HCT116 (cell line): ENCODE measurements at regions not wholly inside any gene's neighbourhood (a gene's known extent, or its start where the extent isn't known, plus 50 kb on each side); places are given as distances from the start of the nearest gene placed in this dataset.

Experiments
- ATAC-seq: fragments of 200-7000 bp; cut with Tn5 transposase; 2 replicates; pipeline ENCODE4 v1.9.1; 2020; ENCODE audit warnings: mild to moderate bottlenecking, moderate library complexity
- BruUV-seq: library from RNA; stranded (reverse); fragments of 400-500 nt; replicated peaks from 2 replicates; lab custom pipeline; 2021; lab: Mats Ljungman, UMichigan
- CTCF ChIA-PET: fragments of 300-600 bp; sonication (Branson Sonifier 250); formaldehyde crosslinking; loops from one replicate; lab custom pipeline; 2021; ENCODE audit warnings: antibody characterized with exemption; lab: Charles Lee
- POLR2A ChIA-PET: fragments of 300-600, 350-600 bp; sonication (Branson Sonifier 250); formaldehyde crosslinking; loops from one replicate; lab custom pipeline; 2021; ENCODE audit warnings: antibody characterized with exemption; lab: Charles Lee
- RAD21 ChIA-PET, 2 experiments: fragments of 300-600 bp; sonication (Branson Sonifier 250); formaldehyde crosslinking; loops; one replicate each; lab custom pipeline; 2023; ENCODE audit warnings: low total read pairs in 2 of 2; ENCODE audit not compliant: uncharacterized antibody in 2 of 2, unreplicated experiment in 2 of 2, low non-redundant PET in 1 of 2; lab: Charles Lee
- DNase-seq: peaks from one replicate; pipeline ENCODE4 v3.0.0-alpha.2; 2010; ENCODE audit warnings: low read depth, low spot score
- H2AFZ ChIP-seq: fragments of 200-600 bp; shearing (Covaris generic), sonication (generic); 2 replicates; pipeline ENCODE4 v1.6.1; 2017; ENCODE audit warnings: low read depth, mixed run types, mixed read lengths, antibody characterized with exemption, low read length; ENCODE audit not compliant: poor library complexity, severe bottlenecking
- H3K27ac ChIP-seq: 2 replicates; pipeline ENCODE4 v1.5.1; 2012; ENCODE audit warnings: low read depth, low read length
- H3K27me3 ChIP-seq: fragments of 200-600 bp; sonication (generic); 2 replicates; pipeline ENCODE4 v1.6.1; 2016; ENCODE audit warnings: mixed run types, low read length, mixed read lengths; ENCODE audit not compliant: insufficient read depth
- H3K36me3 ChIP-seq, 2 experiments: fragments of 200-500 bp in 1 of 2; fragments of 200-600 bp in 1 of 2; sonication (Bioruptor generic) in 1 of 2; sonication (generic) in 1 of 2; 2 replicates each; pipeline versions ENCODE4 v1.5.1 to v1.6.1; 2014 to 2016; ENCODE audit warnings: low read length in 2 of 2, inconsistent platforms in 1 of 2, mixed read lengths in 1 of 2, mixed run types in 1 of 2; ENCODE audit not compliant: insufficient read depth in 2 of 2, control insufficient read depth in 1 of 2
- H3K4me1 ChIP-seq, 2 experiments: fragments of 200-600 bp in 1 of 2; sonication (generic) in 1 of 2; 2 replicates each; pipeline versions ENCODE4 v1.5.1 to v1.6.1; 2012 to 2017; ENCODE audit warnings: low read length in 2 of 2, inconsistent platforms in 1 of 2, mild to moderate bottlenecking in 1 of 2, mixed read lengths in 1 of 2, mixed run types in 1 of 2, moderate library complexity in 1 of 2; ENCODE audit not compliant: insufficient read depth in 2 of 2, control insufficient read depth in 1 of 2
- H3K4me2 ChIP-seq: fragments of 200-600 bp; sonication (generic); 2 replicates; pipeline ENCODE4 v1.6.1; 2017; ENCODE audit warnings: mixed run types, low read length, mixed read lengths
- H3K4me3 ChIP-seq, 2 experiments: fragments of 200-600 bp in 1 of 2; sonication (generic) in 1 of 2; replicated peaks in 1 of 2; 2 replicates each; pipeline ENCODE4 v1.5.1; 2011 to 2016; ENCODE audit warnings: low read length in 2 of 2, control low read depth in 1 of 2, low read depth in 1 of 2, mild to moderate bottlenecking in 1 of 2, mixed read lengths in 1 of 2, mixed run types in 1 of 2
- H3K79me2 ChIP-seq: fragments of 200-600 bp; sonication (generic); 2 replicates; pipeline ENCODE4 v1.6.1; 2017; ENCODE audit warnings: mild to moderate bottlenecking, mixed run types, low read length, moderate library complexity, mixed read lengths; ENCODE audit not compliant: insufficient read depth
- H3K9ac ChIP-seq: fragments of 200-600 bp; sonication (generic); 2 replicates; pipeline ENCODE4 v1.6.1; 2016; ENCODE audit warnings: low read length, mixed read lengths
- H3K9me2 ChIP-seq: fragments of 200-600 bp; sonication (generic), shearing (Covaris generic); 2 replicates; pipeline ENCODE4 v1.6.1; 2017; ENCODE audit warnings: mixed run types, mild to moderate bottlenecking, moderate library complexity; ENCODE audit not compliant: insufficient read depth
- H3K9me3 ChIP-seq, 2 experiments: fragments of 200-500 bp in 1 of 2; fragments of 200-600 bp in 1 of 2; sonication (Bioruptor generic) in 1 of 2; sonication (generic) in 1 of 2; 2 replicates each; pipeline ENCODE4 v1.6.1; 2014 to 2017; ENCODE audit warnings: low read length in 2 of 2, mixed read lengths in 2 of 2, inconsistent platforms in 1 of 2, low read depth in 1 of 2, mild to moderate bottlenecking in 1 of 2, mixed run types in 1 of 2, moderate library complexity in 1 of 2; ENCODE audit not compliant: control insufficient read depth in 1 of 2, insufficient read depth in 1 of 2
- H4K20me1 ChIP-seq: fragments of 200-600 bp; sonication (generic), shearing (Covaris generic); 2 replicates; pipeline ENCODE4 v1.6.1; 2017; ENCODE audit warnings: mixed run types, mild to moderate bottlenecking, moderate library complexity; ENCODE audit not compliant: insufficient read depth
- ATF3 ChIP-seq: IDR thresholded peaks from 2 replicates; pipeline ENCODE4 v1.6.1; 2012
- CBX3 ChIP-seq: IDR thresholded peaks from 2 replicates; pipeline ENCODE4 v1.6.1; 2012; ENCODE audit warnings: low read depth
- CEBPB ChIP-seq: IDR thresholded peaks from 2 replicates; pipeline ENCODE4 v1.6.1; 2012; ENCODE audit warnings: low read depth
- ELF1 ChIP-seq: IDR thresholded peaks from 2 replicates; pipeline ENCODE4 v1.6.1; 2012; ENCODE audit warnings: low read depth, borderline replicate concordance
- EZH2 ChIP-seq: fragments of 200-600 bp; sonication (generic); IDR thresholded peaks from 2 replicates; pipeline ENCODE4 v1.6.1; 2017; ENCODE audit warnings: antibody characterized with exemption, mixed run types
- EZH2phosphoT487 ChIP-seq: fragments of 200-600 bp; IDR thresholded peaks from 2 replicates; pipeline ENCODE4 v1.6.1; 2018; ENCODE audit warnings: antibody characterized with exemption, borderline replicate concordance
- FOSL1 ChIP-seq: IDR thresholded peaks from 2 replicates; pipeline ENCODE4 v1.6.1; 2012; ENCODE audit warnings: low read depth
- MAX ChIP-seq: IDR thresholded peaks from 2 replicates; pipeline ENCODE4 v1.6.1; 2012
- POLR2AphosphoS5 ChIP-seq: IDR thresholded peaks from 2 replicates; pipeline ENCODE4 v1.6.1; 2011; ENCODE audit warnings: mild to moderate bottlenecking, low read depth, low read length, moderate library complexity
- RAD21 ChIP-seq: IDR thresholded peaks from 2 replicates; pipeline ENCODE4 v1.6.1; 2012; ENCODE audit warnings: low read depth, mild to moderate bottlenecking
- REST ChIP-seq: IDR thresholded peaks from 2 replicates; pipeline ENCODE4 v1.6.1; 2012; ENCODE audit warnings: low read depth
- YY1 ChIP-seq: IDR thresholded peaks from 2 replicates; pipeline ENCODE4 v1.6.1; 2011; ENCODE audit warnings: low read length, low read depth, moderate library complexity, mild to moderate bottlenecking; ENCODE audit not compliant: insufficient replicate concordance; ENCODE audit errors: extremely low read depth
- ZFX ChIP-seq: fragments of 450-650 bp; IDR thresholded peaks from 2 replicates; pipeline ENCODE4 v1.6.1; 2017
- intact Hi-C: fragments of 100-400 bp; cut with micrococcal nuclease; formaldehyde crosslinking; loops from 2 replicates; pipeline ENCODE4 v1.10.0; 2022

- POLR2A ChIA-PET, result no interaction called here
- RAD21 ChIA-PET, result no interaction called here
- CTCF ChIA-PET, result no interaction called here
- no peaks in the 10 kb centered on the region for H3K9me2 ChIP-seq
- no peaks in the 10 kb centered on the region for H4K20me1 ChIP-seq
- H3K4me2 ChIP-seq, result no peak overlapping the region
- no TSS peak for BruUV-seq
- no peak overlapping the region for H3K4me3 ChIP-seq
- H3K9ac ChIP-seq, result no peak overlapping the region
- H3K27ac ChIP-seq, result no peak overlapping the region
- H3K27me3 ChIP-seq, result 0 out of 2 replicates have a peak, but pooled peaks cover 13% of the 10 kb centered on the region
- ATAC-seq, result no peak
- no peaks in the 10 kb centered on the region for H3K9me3 ChIP-seq
- TF ChIP-seq YY1, result no peak
- TF ChIP-seq, all 23 proteins: peak for 0
- no peak for DNase-seq
- no peak overlapping the region for H2AFZ ChIP-seq
- H3K4me1 ChIP-seq, result no peaks in the 10 kb centered on the region
- H3K36me3 ChIP-seq, result no peaks in the 10 kb centered on the region
- no peaks in the 10 kb centered on the region for H3K79me2 ChIP-seq
- intact Hi-C loops, result no loop called here
Observed at GRCh38 chr13:112003396-112003795, 63.6 kb upstream of the SOX1 start.

GRCh38 chr13:112003941-112004340 lies 63.0 kb upstream of the SOX1 start:
- H3K27me3 ChIP-seq, result peaks cover 17% of the 10 kb centered on the region; the same call in 1 of the 2 replicates
- no peaks in the 10 kb centered on the region for H3K9me2 ChIP-seq
- ATAC-seq (no peak), DNase-seq (no peak)
- H3K9ac ChIP-seq, result no peak overlapping the region
- no peaks in the 10 kb centered on the region for H3K9me3 ChIP-seq
- ChIA-PET POLR2A (no interaction called here), CTCF (no interaction called here), RAD21 (no interaction called here)
- no peaks in the 10 kb centered on the region for H4K20me1 ChIP-seq
- intact Hi-C loops, result no loop called here
- TF ChIP-seq ELF1 (no peak), CEBPB (no peak), RAD21 (no peak), FOSL1 (no peak), ATF3 (no peak), CBX3 (no peak), POLR2AphosphoS5 (no peak), EZH2 (no peak), YY1 (no peak), ZFX (no peak), MAX (no peak), REST (no peak), EZH2phosphoT487 (no peak)
- no peak overlapping the region for H3K27ac ChIP-seq
- H3K36me3 ChIP-seq, result no peaks in the 10 kb centered on the region
- H3K4me3 ChIP-seq, result no peak overlapping the region
- H3K4me2 ChIP-seq, result no peak overlapping the region
- no peaks in the 10 kb centered on the region for H3K79me2 ChIP-seq
- BruUV-seq, result no TSS peak
- H3K4me1 ChIP-seq, result no peaks in the 10 kb centered on the region
- no peak overlapping the region for H2AFZ ChIP-seq
